SKM-1 (cell line): ENCODE measurements at regions not wholly inside any gene's neighbourhood (a gene's known extent, or its start where the extent isn't known, plus 50 kb on each side); places are given as distances from the start of the nearest gene placed in this dataset.

Experiments
- DNase-seq: peaks from one replicate; lab custom pipeline; 2025; ENCODE audit not compliant: unreplicated experiment; lab: John Stamatoyannopoulos, UW

DNA sequence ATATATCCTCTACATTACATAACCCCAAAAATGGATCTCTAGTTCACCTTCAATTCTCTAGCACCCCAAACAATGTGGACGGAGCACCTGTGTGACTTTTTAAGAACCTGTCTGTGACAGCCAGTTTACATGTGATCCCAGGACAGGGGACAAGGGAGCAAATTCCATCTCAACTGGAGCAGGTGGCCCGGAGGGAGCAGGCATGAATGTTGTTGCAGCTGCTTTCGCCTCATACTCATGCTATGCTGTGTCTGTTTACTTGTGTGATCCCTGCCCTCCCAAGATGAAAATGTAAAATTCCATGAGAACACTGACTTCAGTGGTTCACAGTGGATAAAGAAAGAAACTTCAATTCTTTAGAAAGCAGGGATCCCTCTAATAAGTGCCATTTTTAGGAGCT lies 600.3 kb downstream of the CDH26 start:
- no peak for DNase-seq

DNA sequence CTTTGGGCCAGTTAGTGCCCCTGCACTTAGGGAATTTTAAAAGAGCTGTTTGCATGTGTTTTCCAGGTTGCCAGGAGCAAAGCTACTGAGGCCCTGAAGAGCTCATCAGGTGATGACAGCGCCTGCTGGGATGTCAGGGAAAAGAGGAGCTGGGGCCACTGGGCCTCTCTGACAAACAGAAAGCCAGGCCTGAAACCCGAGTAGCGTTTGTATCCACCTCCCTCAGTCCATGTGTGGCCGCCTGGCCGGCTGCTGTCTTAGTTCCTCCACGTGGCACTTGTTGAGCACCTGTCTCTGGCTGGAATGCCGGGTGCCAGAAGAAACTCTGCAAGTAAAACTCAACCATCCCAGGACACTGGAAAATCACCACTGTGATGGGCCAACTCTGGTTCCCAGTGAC lies 601.2 kb downstream of the CDH26 start:
- no peak for DNase-seq

- DNase-seq, result no peak
These were observed 602.8 kb downstream of the CDH26 start for GRCh38 chr20:60561052-60561451.

DNA sequence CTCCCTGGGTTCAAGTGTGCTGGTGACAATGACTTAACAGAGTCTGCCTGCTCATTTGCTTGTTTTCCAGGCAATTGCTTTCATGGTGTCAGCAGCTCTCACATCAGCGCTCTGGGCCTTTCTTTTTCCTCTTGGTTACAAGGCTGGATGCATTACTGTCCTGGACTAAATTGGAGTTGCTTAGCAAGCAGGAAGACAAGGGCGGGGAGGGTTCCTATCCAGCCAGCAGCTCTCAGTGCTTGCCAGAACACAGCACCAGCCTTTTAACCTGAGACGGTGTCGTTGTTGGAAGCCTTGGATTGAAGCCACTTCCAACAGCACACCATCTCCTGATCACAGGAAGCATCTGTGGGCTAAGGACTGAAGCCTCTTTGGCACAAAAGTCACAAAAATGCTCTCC lies 606.9 kb downstream of the CDH26 start:
- DNase-seq, result no peak

GRCh38 chr20:60565551-60565950 lies 607.3 kb downstream of the CDH26 start:
- DNase-seq, result no peak

GRCh38 chr20:60569116-60569515 lies 610.9 kb downstream of the CDH26 start:
- no peak for DNase-seq

DNA sequence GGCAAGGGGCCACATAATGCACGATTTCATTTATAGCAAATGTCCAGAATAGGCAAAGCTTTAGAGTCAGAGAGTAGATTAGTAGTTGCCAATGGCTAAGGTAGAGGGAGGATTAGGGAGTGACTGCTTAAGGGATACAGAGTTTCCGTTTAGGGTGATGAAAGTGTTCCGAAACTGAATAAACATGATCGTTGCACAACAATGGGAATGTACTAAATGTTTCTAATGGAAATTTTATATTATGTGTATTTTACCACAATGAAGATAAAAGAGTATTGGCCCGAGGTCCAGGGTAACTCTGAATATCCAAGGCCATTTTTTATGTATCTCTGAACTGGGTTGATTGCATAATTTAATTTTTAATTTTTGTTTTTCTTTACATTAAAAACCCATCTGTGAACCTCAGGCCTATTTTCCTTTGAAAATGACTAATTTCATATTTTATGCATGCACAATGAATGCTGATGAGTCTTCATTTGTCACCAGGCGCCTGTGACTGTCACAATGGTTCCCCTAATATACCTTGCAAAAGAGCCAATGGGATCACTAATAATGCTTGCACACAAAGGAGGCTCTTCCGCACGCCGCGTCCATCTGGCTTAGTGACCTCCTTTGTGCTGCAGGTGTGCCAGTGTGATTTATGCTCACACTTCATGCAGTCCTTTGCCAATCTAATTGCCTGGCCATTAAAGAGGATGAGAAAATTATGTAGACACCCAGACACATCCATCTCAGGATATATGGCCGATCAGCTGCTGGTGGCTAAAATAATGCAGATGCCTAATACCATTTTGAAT lies 612.5 kb downstream of the CDH26 start:
- DNase-seq, result no peak

GRCh38 chr20:60573003-60573680 lies 614.9 kb downstream of the CDH26 start:
- no peak for DNase-seq

DNA sequence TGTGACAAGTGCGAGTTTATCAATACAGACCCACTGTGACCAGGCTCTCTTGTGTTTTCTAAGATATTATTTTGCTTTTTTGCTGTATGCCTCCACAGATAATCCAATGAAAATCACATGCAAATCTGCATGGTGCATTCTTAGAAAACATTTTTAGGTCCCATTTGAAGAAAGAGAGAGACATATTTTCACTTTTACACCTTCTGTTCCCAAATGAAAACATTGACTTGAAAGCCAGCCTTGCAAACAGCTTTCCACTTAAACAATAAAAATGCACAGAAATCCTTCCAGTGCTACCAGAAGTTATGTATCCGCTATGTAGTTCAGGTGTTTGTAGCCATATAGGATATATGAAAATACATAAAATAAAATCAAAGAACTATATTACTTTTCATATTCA lies 618.0 kb downstream of the CDH26 start:
- DNase-seq, result no peak

DNA sequence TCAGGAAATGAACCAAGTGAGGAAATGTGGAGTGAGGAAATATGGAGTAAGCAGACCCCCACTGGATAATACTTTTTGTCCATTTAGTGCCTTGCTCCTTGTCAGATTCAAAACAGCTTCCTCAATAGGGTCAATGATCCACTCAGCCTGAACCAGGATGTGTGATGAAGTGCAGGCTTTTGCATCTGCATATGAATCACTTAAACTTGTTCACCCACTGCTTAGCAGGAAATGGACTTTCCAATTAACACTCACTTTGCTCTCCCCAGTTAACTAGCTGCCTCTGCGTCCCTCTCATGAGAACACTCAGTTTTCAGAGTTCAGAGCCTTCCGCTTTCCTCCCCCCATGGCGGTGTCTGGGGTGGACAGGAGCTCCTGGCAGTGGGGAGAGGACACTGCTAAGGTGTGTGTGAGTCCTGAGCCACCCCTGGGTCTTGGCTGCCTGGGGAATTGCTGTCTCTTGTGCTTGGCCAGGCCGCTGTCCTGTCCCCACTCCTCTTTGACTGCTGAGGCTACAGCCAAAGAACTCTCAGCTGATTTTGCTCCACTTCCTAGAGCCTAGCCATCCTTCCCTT lies 621.8 kb downstream of the CDH26 start:
- DNase-seq, result no peak

DNA sequence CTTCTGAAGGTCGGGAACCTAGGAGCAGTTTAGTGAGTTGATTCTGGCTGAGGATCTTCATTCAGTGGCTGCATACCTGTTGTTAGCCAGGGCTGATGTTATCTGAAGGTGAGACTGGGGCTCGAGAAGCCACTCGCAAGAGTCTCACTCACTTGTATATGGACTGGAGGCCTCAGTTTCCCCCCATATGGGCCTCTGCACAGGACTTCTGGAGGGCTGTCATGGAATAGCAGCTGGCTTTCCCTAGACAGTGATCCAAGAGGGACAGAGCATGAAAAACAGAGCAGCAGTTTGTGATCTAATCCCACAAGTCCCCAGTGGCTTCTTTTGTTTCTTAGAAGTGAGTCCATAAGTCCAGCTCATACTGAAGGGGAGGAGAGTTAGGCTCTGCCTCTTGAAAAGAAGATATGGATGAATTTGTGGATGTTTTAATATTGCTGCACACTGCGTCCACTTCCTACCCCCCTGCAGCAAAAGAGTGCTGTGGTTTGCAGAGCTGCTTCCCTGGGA lies 623.4 kb downstream of the CDH26 start:
- no peak for DNase-seq

DNA sequence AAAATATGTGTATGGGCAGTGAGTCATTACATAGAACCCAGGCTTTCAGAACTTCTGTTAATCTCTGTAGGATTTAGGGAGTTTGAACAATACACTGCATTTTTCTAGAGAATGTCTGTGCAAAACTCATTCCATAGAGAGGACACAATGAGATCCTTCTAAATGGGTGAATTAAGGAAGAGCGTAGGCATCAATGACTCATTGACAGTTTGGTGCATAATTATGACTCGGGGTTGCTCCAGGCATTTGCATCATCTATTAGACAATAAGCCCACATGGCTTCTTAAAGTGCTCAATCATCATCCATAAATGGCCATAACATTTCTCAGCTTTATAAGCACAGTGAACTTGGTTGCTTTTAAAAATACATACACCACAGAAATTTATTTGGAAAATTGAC lies 625.5 kb downstream of the CDH26 start:
- DNase-seq, result no peak

DNA sequence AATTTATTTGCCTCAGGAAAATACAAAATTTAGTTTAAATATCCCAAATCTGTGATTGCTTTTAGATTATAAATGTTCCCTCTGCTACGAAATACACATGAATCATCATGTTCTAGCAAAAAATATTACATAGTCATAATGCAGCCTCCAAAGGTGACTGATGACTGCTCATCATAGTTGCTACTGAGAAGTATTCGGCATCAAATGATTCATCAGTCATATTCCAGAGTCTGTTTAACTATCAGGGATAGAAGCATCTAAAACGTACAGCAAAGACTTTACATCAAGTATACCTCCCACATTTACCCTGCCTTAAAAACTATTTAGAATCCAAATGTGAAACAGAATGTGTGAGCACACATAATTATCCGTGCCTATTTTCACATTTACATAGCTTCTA lies 626.0 kb downstream of the CDH26 start:
- no peak for DNase-seq

DNA sequence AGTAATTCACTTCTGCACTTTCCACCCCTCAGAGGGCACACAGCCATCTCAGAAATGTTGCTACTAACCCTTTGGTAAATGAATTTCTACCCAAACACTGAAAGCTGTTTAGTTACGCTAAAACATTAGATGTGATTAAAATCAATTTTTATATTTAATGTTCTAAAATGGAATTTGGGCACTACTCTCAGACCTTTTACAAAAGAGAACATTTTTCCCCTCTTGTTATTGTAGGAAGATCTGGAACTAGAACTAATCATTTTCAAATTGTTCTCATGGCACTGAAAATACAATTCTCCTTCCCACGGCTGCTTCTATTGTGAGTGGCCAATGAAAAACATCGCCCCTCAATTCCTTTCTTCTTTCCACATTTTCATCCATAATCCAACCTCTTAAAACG lies 627.4 kb downstream of the CDH26 start:
- no peak for DNase-seq

DNA sequence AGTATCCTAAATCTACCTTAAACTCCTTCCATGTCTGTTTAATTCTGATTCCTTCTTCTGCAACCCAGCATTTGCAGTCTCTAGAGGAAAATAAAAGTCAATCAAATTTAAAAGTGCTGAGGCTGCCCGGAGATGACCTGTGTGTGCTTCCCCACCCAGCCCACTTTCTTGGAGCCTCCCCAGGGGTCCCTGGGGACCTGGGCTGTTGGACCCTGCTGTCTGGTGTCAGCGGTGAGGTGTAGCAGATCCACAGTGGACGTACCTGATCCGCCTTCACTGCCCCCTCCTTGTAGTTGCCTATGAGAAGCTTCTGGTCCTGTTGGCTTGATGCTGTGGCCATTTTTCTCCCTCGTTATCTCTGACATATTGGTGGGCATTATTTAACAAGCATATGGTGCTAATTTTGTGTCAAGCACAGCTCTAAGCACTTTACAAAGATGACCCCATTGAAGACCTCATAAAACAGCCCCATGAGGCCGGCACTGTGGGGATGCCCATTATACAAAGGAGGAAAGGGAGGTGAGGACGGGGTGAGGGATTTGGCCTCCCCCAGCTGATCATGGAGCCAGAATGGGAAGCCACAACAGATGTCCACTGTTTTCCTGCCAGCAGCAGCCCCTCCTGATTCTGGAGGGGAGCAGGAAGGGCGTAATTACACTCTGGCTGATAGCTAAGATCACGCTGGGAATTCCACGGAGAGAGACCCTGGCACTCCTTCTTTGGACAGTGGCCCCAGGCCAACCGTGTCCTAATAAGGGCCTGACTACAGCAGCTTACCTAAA lies 628.2 kb downstream of the CDH26 start:
- no peak for DNase-seq

DNA sequence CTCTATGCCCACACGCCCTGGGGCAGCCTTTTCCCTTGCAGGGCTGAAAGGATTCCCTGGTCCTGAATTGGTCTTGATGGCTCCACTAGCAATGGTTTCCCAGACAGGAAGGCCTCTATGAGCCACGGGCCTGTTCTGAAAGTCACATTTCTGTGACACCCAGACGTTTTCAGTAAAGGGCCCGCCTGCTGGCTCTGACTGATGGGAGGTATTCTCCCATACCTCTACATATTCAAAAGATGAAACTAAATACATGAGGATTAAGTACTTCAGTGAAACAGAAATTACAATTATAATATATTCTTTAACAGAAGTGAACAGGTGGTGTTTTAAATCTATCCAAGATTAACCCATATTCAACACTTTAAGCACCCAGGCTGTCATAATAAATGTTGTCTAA lies 629.8 kb downstream of the CDH26 start:
- no peak for DNase-seq

- DNase-seq, result no peak
These were observed 631.4 kb downstream of the CDH26 start for GRCh38 chr20:60589623-60590022.

DNA sequence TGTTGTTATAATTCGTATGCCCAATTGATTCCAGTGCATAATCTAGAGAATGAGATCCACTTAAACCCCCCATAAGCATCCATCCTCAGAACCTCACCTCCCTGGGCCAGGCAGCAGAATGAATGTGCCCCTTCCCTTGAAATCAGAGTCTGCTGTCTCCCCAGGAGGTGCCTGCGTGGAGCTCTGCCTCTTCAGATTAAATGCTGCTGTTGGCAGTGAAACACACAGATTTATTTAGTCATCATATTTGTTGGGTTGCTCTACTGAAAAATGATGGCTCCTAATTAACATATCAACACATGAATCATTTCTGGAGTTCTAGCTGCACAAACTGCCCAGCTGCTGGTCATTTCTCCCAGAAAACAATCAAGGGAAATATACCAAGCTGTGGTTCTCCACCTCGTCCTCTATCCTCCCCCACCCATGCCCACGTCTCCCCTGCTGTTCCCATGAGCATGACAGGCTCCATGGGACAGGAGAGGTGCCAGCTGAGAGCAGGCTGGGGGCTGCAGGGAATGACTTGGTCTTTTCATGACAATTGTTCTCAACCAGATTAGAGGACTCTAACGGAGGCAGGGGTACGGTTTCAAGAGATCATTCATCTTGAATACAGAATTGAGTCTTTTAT lies 633.1 kb downstream of the CDH26 start:
- DNase-seq, result no peak

DNA sequence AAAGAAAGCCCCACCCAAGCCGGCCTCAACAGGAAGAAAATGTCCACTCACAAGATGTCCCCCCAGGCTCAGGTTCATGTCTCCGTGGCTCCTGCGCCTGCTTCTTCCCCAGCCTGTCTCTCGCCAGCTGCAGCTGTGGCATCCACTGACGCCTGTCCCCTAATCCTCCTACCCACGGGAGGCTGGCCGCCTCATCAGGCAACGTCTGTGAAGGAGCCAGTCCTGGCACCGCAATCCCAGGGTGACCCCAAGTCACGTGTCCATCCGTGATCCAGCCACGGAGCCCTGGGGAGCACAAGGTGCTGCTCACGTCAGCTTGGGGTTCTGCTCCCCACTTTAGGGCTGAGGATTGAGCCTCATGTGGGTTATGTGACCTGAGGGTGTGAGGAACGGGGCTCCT lies 640.3 kb downstream of the CDH26 start:
- DNase-seq, result no peak

DNA sequence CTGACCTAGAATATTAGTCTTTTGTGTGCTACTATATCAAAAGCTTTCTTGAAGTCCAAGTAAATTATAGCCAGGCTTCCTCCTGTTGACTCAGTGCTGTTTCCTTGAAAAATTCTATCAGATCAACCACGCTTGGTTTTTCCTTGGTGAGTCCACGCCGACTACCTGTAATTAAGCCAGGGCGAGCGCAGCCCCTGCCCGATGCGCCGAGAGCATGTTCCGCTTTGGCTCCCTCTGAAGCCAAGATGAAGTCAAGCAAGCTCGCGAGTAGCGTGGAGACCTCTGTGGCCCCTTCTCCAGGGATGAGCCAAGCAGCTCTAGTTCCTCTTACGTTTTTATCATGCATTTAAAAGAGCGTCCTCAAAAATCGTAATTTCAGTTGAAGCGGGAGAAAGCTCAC lies 641.2 kb downstream of the CDH26 start:
- no peak for DNase-seq

DNA sequence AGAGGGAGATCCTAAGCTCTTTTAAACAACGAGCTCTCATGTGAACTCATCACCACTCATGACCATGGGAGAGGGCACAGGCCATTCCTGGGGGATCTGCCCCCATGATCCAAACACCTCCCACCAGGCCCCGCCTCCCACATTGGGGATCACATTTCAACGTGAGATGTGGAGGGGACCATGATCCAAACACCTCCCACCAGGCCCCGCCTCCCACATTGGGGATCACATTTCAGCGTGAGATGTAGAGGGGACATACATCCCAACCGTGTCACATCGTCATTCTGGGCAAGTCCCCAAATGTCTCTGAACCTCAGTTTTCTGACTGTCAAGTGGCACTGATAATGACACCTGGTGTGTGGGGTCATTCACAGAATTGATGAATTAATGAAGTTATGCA lies 641.8 kb downstream of the CDH26 start:
- no peak for DNase-seq
